ENCODE measurements at regions not wholly inside any gene's neighbourhood (a gene's known extent, or its start where the extent isn't known, plus 50 kb on each side); places are given as distances from the start of the nearest gene placed in this dataset.
A peak's percentile ranks its signal among the peaks of the same experiment; 100 is the strongest.

DNA sequence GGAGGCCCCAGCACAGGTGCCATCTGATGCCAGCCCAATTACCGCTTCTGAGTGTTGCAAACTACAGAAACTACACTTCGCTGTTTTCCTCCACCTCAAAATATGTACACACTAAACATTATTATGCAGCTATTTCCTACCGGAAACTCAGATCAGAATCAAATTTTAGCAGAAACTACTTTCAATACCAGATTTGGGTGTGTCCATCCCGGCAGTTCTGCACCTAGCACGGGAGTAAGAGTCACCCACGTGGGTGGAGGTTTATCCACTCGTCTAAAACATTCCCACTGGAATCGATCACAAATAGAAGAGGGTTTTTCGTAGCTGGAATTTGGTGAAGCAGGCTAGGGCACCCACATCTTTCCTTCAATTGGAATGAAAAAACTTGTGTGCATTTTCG lies 214.4 kb upstream of the PRKCQ start:
- no peaks in the 10 kb centered on the region for H3K79me2 ChIP-seq (ENCODE audit: insufficient read depth, low read length)
- H3K27me3 ChIP-seq (ENCODE audit: insufficient read depth, low read length) = peaks cover 24% of the 10 kb centered on the region
- DNase-seq (ENCODE audit: low read depth, low spot score) (no peak), ATAC-seq (no peak)
- no peaks in the 10 kb centered on the region for H4K20me1 ChIP-seq (ENCODE audit: insufficient read depth)
- ChIA-PET POLR2A (no interaction called here), RAD21 (ENCODE audit: low non-redundant PET in 1 of 2, low total read pairs in 2 of 2, uncharacterized antibody in 2 of 2, unreplicated experiment in 2 of 2) (no interaction called here), CTCF (no interaction called here)
- no peaks in the 10 kb centered on the region for H3K9me3 ChIP-seq (ENCODE audit: control insufficient read depth in 1 of 2, insufficient read depth in 1 of 2, low read depth in 1 of 2, low read length in 2 of 2)
- no TSS peak for BruUV-seq (replicated peaks)
- H3K9ac ChIP-seq (ENCODE audit: low read length) = no peak overlapping the region
- no peak overlapping the region for H3K27ac ChIP-seq (ENCODE audit: low read depth, low read length)
- no peaks in the 10 kb centered on the region for H3K36me3 ChIP-seq (ENCODE audit: control insufficient read depth in 1 of 2, insufficient read depth in 2 of 2, low read length in 2 of 2)
- peaks cover 0 to 3% of the 10 kb centered on the region in 2 experiments; a peak in 1 of 4 replicates for H3K4me1 ChIP-seq (ENCODE audit: control insufficient read depth in 1 of 2, insufficient read depth in 2 of 2, low read length in 2 of 2)
- intact Hi-C loops (cut with micrococcal nuclease) = no loop called here
- no peaks in the 10 kb centered on the region for H3K9me2 ChIP-seq (ENCODE audit: insufficient read depth)
- H3K4me2 ChIP-seq (ENCODE audit: low read length) = no peak overlapping the region
- H2AFZ ChIP-seq (ENCODE audit: low read depth, low read length, poor library complexity, severe bottlenecking) = peak overlapping the region; percentile 9
- no peak overlapping the region for H3K4me3 ChIP-seq (replicated peaks in 1 of 2; ENCODE audit: low read depth in 1 of 2, low read length in 2 of 2)
- TF ChIP-seq POLR2A (IDR thresholded peaks at IDR 0.05; ENCODE audit: borderline replicate concordance, extremely low read depth, insufficient read depth, insufficient read length) (no peak), EZH2 (IDR thresholded peaks at IDR 0.05) (no peak), RAD21 (IDR thresholded peaks at IDR 0.05; ENCODE audit: low read depth) (no peak), FOSL1 (IDR thresholded peaks at IDR 0.05; ENCODE audit: low read depth) (no peak), SRF (IDR thresholded peaks at IDR 0.05; ENCODE audit: low read depth) (no peak), YY1 (IDR thresholded peaks at IDR 0.05; ENCODE audit: extremely low read depth, insufficient replicate concordance, low read depth, low read length) (no peak), SP1 (IDR thresholded peaks at IDR 0.05; ENCODE audit: low read depth) (no peak), ELF1 (IDR thresholded peaks at IDR 0.05; ENCODE audit: borderline replicate concordance, low read depth) (no peak), SIN3A (IDR thresholded peaks at IDR 0.05; ENCODE audit: low read depth) (no peak), CEBPB (IDR thresholded peaks at IDR 0.05; ENCODE audit: low read depth) (no peak), CBX3 (IDR thresholded peaks at IDR 0.05; ENCODE audit: low read depth) (no peak), ZNF274 (IDR thresholded peaks at IDR 0.05; ENCODE audit: low read depth, low read length) (no peak), ZBTB33 (IDR thresholded peaks at IDR 0.05; ENCODE audit: extremely low read depth, insufficient replicate concordance, low read length) (no peak), REST (IDR thresholded peaks at IDR 0.05; ENCODE audit: low read depth) (no peak)
- TF ChIP-seq, protein P1, sequence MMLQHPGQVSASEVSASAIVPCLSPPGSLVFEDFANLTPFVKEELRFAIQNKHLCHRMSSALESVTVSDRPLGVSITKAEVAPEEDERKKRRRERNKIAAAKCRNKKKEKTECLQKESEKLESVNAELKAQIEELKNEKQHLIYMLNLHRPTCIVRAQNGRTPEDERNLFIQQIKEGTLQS (IDR thresholded peaks at IDR 0.05) = no peak

Measured in HCT116 (cell line).